ENCODE measurements at regions not wholly inside any gene's neighbourhood (a gene's known extent, or its start where the extent isn't known, plus 50 kb on each side); places are given as distances from the start of the nearest gene placed in this dataset.
"Not testable (repeated sequence)": the region's sequence is repeated elsewhere in the genome, so short reads cannot be mapped to it uniquely, and the experiment has no call there.

DNA sequence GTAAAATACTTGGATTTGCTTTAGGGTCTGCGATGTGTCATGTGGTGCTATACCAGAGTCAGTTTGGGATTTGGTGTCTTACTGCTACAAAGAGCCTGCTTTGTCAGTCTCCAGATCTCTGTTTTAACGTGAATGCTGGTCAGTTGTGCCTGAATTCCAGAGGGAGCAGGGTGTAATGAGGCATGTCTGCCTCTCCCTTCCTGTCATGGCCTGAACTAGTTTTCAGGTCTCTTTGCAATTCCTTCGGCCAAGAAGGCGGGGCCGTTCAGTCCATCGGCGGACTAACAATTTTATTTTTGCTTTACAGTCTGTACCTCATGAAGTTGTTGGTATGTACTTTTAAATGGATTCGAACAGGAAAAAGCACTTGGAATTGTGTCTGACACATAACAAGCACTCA lies 465.1 kb upstream of the ADARB2 start:
- 56 to 59% methylated on average over 8 of the region's 8 CpGs for WGBS, 2 donors
- intact Hi-C loops (cut with DNase I; ENCODE audit: low total_unique reads) = no loop called here
- no peaks in the 10 kb centered on the region for H3K36me3 ChIP-seq (ENCODE audit: low read depth, missing control alignments)
- no peaks in the 10 kb centered on the region for H3K27me3 ChIP-seq
- TF ChIP-seq POLR2A (IDR thresholded peaks at IDR 0.05) = no peak
- TF ChIP-seq, protein P1, sequence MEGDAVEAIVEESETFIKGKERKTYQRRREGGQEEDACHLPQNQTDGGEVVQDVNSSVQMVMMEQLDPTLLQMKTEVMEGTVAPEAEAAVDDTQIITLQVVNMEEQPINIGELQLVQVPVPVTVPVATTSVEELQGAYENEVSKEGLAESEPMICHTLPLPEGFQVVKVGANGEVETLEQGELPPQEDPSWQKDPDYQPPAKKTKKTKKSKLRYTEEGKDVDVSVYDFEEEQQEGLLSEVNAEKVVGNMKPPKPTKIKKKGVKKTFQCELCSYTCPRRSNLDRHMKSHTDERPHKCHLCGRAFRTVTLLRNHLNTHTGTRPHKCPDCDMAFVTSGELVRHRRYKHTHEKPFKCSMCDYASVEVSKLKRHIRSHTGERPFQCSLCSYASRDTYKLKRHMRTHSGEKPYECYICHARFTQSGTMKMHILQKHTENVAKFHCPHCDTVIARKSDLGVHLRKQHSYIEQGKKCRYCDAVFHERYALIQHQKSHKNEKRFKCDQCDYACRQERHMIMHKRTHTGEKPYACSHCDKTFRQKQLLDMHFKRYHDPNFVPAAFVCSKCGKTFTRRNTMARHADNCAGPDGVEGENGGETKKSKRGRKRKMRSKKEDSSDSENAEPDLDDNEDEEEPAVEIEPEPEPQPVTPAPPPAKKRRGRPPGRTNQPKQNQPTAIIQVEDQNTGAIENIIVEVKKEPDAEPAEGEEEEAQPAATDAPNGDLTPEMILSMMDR (IDR thresholded peaks at IDR 0.05) = no peak
- no peak overlapping the region for H3K4me3 ChIP-seq
- no peaks in the 10 kb centered on the region for H3K9me3 ChIP-seq
- H3K4me1 ChIP-seq = no peaks in the 10 kb centered on the region
- no peak overlapping the region for H3K27ac ChIP-seq
- no peak for DNase-seq

DNA sequence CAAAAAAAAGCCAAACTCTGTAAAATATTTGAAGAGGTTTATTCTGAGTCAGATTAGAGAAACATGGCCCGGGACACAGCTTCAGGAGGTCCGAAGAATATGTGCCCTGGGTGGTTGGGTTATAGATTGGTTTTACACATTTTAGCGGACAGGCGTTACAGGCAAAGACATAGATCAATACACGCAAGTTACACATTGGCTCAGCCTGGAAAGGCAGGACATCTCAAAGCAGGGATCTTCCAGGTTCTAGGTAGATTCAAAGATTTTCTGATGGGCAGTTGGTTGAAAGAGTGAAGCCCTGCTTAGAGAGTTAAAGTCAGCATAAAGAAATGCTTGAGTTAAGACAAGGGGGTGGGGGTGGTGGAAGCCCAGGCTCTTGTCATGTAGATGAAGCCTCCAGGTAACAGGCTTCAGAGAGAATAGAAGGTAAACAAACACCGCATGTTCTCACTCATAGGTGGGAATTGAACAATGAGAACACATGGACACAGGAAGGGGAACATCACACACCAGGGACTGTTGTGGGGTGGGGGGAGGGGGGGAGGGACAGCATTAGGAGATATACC lies 464.3 kb upstream of the ADARB2 start:
- WGBS, 2 donors = 87 to 95% methylated on average over 6 of the region's 6 CpGs
- TF ChIP-seq, protein P1 (IDR thresholded peaks at IDR 0.05) = no peak
- no peak for TF ChIP-seq POLR2A (IDR thresholded peaks at IDR 0.05)

DNA sequence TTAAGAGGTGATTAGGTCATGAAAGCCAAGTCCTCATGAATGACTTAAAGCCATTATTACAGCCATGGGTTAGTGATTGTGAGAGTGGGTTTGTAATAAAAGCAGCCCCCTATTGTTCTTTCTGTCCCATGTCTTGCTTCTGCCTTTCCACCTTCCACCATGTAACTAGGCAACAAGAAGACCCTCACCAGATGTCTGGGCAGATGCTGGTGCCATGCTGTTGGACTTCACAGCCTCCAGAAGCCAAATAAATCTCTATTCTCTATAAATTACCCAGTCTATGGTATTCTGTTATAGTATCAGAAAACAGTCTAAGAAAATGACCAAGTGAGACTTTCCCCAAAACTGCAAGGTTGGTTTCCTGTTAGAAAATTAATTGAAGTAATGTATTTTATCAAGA lies 460.3 kb upstream of the ADARB2 start:
- no peaks in the 10 kb centered on the region for H3K36me3 ChIP-seq (ENCODE audit: low read depth, missing control alignments)
- H3K9me3 ChIP-seq = no peaks in the 10 kb centered on the region
- no peak for TF ChIP-seq POLR2A (IDR thresholded peaks at IDR 0.05)
- TF ChIP-seq, protein P1 (IDR thresholded peaks at IDR 0.05) = no peak
- no peak overlapping the region for H3K4me3 ChIP-seq
- intact Hi-C loops (cut with DNase I; ENCODE audit: low total_unique reads) = no loop called here
- no peaks in the 10 kb centered on the region for H3K27me3 ChIP-seq
- DNase-seq = no peak
- H3K4me1 ChIP-seq = no peaks in the 10 kb centered on the region
- H3K27ac ChIP-seq = no peak overlapping the region

More for the DNA sequence above, 464.3 kb upstream of the ADARB2 start:
- Histone ChIP-seq H3K27ac (no peak overlapping the region), H3K9me3 (no peaks in the 10 kb centered on the region), H3K4me1 (no peaks in the 10 kb centered on the region), H3K36me3 (ENCODE audit: low read depth, missing control alignments) (no peaks in the 10 kb centered on the region), H3K4me3 (no peak overlapping the region), H3K27me3 (no peaks in the 10 kb centered on the region)
- DNase-seq = no peak
- intact Hi-C loops (cut with DNase I; ENCODE audit: low total_unique reads) = no loop called here

DNA sequence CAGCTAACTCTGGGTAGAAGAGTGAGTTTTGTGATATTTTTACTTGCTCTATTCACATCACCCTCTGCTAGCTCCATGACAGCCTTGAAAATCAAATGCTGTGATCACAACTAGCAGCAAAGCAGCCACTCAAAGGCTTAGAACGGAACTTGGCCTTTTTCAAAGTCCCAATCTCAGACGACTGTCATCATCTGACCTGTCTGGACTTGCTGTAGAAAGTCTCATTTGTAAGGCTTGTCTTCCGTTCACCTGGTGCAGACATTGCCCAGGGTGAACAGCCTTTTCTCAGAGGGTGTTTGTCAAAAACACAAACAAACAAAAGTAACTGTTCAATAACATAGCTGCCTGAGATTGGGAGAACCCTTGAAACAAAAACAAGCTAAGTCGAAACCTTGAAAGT lies 458.9 kb upstream of the ADARB2 start:
- no peaks in the 10 kb centered on the region for H3K27me3 ChIP-seq
- no peaks in the 10 kb centered on the region for H3K4me1 ChIP-seq
- TF ChIP-seq, protein P1 (IDR thresholded peaks at IDR 0.05) = no peak
- no peak for TF ChIP-seq POLR2A (IDR thresholded peaks at IDR 0.05)
- no peaks in the 10 kb centered on the region for H3K9me3 ChIP-seq
- 85 to 88% methylated on average over 4 of the region's 4 CpGs for WGBS, 2 donors
- intact Hi-C loops (cut with DNase I; ENCODE audit: low total_unique reads) = no loop called here
- no peak for DNase-seq
- no peaks in the 10 kb centered on the region for H3K36me3 ChIP-seq (ENCODE audit: low read depth, missing control alignments)
- H3K4me3 ChIP-seq = no peak overlapping the region
- no peak overlapping the region for H3K27ac ChIP-seq

DNA sequence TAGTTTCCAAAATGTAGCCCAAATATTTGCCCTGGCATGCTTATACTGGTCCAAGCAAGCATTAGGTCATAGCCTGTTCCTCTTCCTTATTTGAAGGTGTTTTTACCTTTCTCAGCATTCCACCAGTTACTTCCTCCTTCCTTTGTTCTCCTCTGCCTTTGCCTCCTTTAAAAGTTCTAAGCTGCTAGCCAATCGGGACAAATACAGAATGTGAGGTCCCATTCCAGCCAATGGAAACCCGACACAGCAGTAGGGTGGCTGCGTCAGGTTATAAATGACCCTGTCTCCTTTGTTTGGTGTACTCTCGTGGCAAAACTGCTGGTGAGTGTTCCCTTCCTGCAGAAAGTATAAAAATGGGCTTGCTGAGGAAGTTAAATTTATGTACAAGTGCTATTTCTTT lies 452.0 kb upstream of the ADARB2 start:
- H3K4me3 ChIP-seq; intact Hi-C loops (cut with DNase I; ENCODE audit: low total_unique reads); H3K27ac ChIP-seq; H3K27me3 ChIP-seq; H3K9me3 ChIP-seq; H3K4me1 ChIP-seq; H3K36me3 ChIP-seq (ENCODE audit: low read depth, missing control alignments); DNase-seq: not testable (repeated sequence)
- 72 to 75% methylated on average over 4 of the region's 4 CpGs for WGBS, 2 donors
